ENCODE measurements at regions not wholly inside any gene's neighbourhood (a gene's known extent, or its start where the extent isn't known, plus 50 kb on each side); places are given as distances from the start of the nearest gene placed in this dataset.

- TF ChIP-seq TAF1 (IDR thresholded peaks at IDR 0.05; ENCODE audit: borderline replicate concordance, low read depth, low read length) (no peak), MTA3 (IDR thresholded peaks at IDR 0.05; ENCODE audit: borderline replicate concordance, low read length) (no peak), CREM (IDR thresholded peaks at IDR 0.05; ENCODE audit: low read depth) (peak; percentile 61; the same call in 1 of the 2 replicates), TARDBP (IDR thresholded peaks at IDR 0.05; ENCODE audit: borderline replicate concordance) (no peak), SREBF2 (IDR thresholded peaks at IDR 0.05; ENCODE audit: low read length) (no peak), SIN3A (IDR thresholded peaks at IDR 0.05; ENCODE audit: low read depth, low read length) (no peak), RCOR1 (conservative IDR thresholded peaks at IDR 0.05; ENCODE audit: low read depth, low read length) (0 out of 2 replicates have a peak, but pooled peaks have one; percentile 72), PML (IDR thresholded peaks at IDR 0.05; ENCODE audit: low read length) (no peak), HDAC6 (IDR thresholded peaks at IDR 0.05; ENCODE audit: unreplicated experiment) (no peak), FOXM1 (IDR thresholded peaks at IDR 0.05; ENCODE audit: low read depth, low read length) (no peak), IRF4 (IDR thresholded peaks at IDR 0.05; ENCODE audit: low read depth, low read length) (peak; percentile 77), TBL1XR1 (IDR thresholded peaks at IDR 0.05; ENCODE audit: low read depth, low read length) (0 out of 2 replicates have a peak, but pooled peaks have one; percentile 27), NRF1 (conservative IDR thresholded peaks at IDR 0.05; ENCODE audit: low read depth, low read length) (0 out of 2 replicates have a peak, but pooled peaks have one; percentile 5), ZBTB40 (IDR thresholded peaks at IDR 0.05; ENCODE audit: borderline replicate concordance) (no peak; the same call in 1 of the 2 replicates), SPI1 (IDR thresholded peaks at IDR 0.05; ENCODE audit: borderline replicate concordance, insufficient read depth, low read depth, low read length) (peak; percentile 91; the same call in 1 of the 2 replicates), EED (IDR thresholded peaks at IDR 0.05; ENCODE audit: low read depth) (peak; percentile 94), ELK1 (IDR thresholded peaks at IDR 0.05; ENCODE audit: low read depth, low read length) (no peak), USF1 (IDR thresholded peaks at IDR 0.05; ENCODE audit: borderline replicate concordance, extremely low read length, insufficient read depth, low read depth, low read length) (no peak), PKNOX1 (IDR thresholded peaks at IDR 0.05) (peak; percentile 63; the same call in 1 of the 2 replicates), NFYA (IDR thresholded peaks at IDR 0.05; ENCODE audit: borderline replicate concordance, low read depth, low read length) (no peak), KDM1A (IDR thresholded peaks at IDR 0.05; ENCODE audit: borderline replicate concordance) (no peak), SMAD5 (IDR thresholded peaks at IDR 0.05; ENCODE audit: low read depth) (no peak), POU2F2 (IDR thresholded peaks at IDR 0.05; ENCODE audit: borderline replicate concordance, low read depth, low read length) (peak; percentile 75; the same call in 2 of the 3 replicates), ZNF217 (IDR thresholded peaks at IDR 0.05) (no peak; the same call in 1 of the 2 replicates)
These were observed 149.7 kb downstream of the MRPL14 start (continued) for GRCh38 chr6:43977404-43978111.
